Cardiac muscle cell (in vitro differentiated cells and primary cell): ENCODE measurements at regions not wholly inside any gene's neighbourhood (a gene's known extent, or its start where the extent isn't known, plus 50 kb on each side); places are given as distances from the start of the nearest gene placed in this dataset.

Experiments
- DNase-seq, 2 donors: peaks; one replicate each; pipeline versions ENCODE4 v3.0.0 to v3.0.0-alpha.2; 2010 to 2017; ENCODE audit warnings: low read depth in 1 of 2, low spot score in 1 of 2
- H3K27ac ChIP-seq: fragments of 200-600 bp; sonication (generic); 2 replicates; pipeline ENCODE4 v1.5.1; 2016
- H3K27me3 ChIP-seq: fragments of 200-600 bp; sonication (generic); 2 replicates; pipeline ENCODE4 v1.6.0; 2016; ENCODE audit warnings: control low read depth
- H3K36me3 ChIP-seq: fragments of 200-600 bp; sonication (generic); 2 replicates; pipeline ENCODE4 v1.5.1; 2016; ENCODE audit warnings: control low read depth
- H3K4me1 ChIP-seq: fragments of 200-600 bp; sonication (generic); 2 replicates; pipeline ENCODE4 v1.8.1; 2017; ENCODE audit warnings: low read depth, mild to moderate bottlenecking, mixed run types
- H3K4me3 ChIP-seq: fragments of 200-600 bp; sonication (generic); 2 replicates; pipeline ENCODE4 v1.5.1; 2016; ENCODE audit warnings: mild to moderate bottlenecking
- H3K9me3 ChIP-seq: fragments of 200-600 bp; sonication (generic); 2 replicates; pipeline ENCODE4 v1.5.1; 2017; ENCODE audit warnings: low read depth, mild to moderate bottlenecking, control low read depth
- CTCF ChIP-seq: IDR thresholded peaks from 2 replicates; pipeline ENCODE4 v1.5.1; 2012; ENCODE audit warnings: low read depth, mild to moderate bottlenecking, low read length

GRCh38 chr11:96658436-96658835 lies 268.6 kb downstream of the JRKL start:
- DNase-seq: no peak
- no peaks in the 10 kb centered on the region for H3K27me3 ChIP-seq
- H3K4me1 ChIP-seq: no peaks in the 10 kb centered on the region
- H3K27ac ChIP-seq: no peak overlapping the region
- no peak for TF ChIP-seq CTCF
- H3K36me3 ChIP-seq: no peaks in the 10 kb centered on the region
- H3K4me3 ChIP-seq: no peak overlapping the region
- H3K9me3 ChIP-seq: no peaks in the 10 kb centered on the region

GRCh38 chr11:96664110-96664509 lies 274.3 kb downstream of the JRKL start:
- Histone ChIP-seq H3K4me1 (no peaks in the 10 kb centered on the region), H3K27me3 (no peaks in the 10 kb centered on the region), H3K36me3 (no peaks in the 10 kb centered on the region), H3K27ac (no peak overlapping the region), H3K9me3 (no peaks in the 10 kb centered on the region), H3K4me3 (no peak overlapping the region)
- TF ChIP-seq CTCF: no peak
- peak in 1 of 2 donors; percentile 2 for DNase-seq

GRCh38 chr11:96680211-96681018 lies 290.6 kb downstream of the JRKL start:
- H3K4me3 ChIP-seq: no peak overlapping the region
- H3K27me3 ChIP-seq: no peaks in the 10 kb centered on the region
- no peaks in the 10 kb centered on the region for H3K36me3 ChIP-seq
- no peak for TF ChIP-seq CTCF
- no peak overlapping the region for H3K27ac ChIP-seq
- H3K4me1 ChIP-seq: peaks cover 4% of the 10 kb centered on the region
- no peak for DNase-seq
- H3K9me3 ChIP-seq: no peaks in the 10 kb centered on the region

- H3K4me3 ChIP-seq: no peak overlapping the region
- peaks cover 3% of the 10 kb centered on the region for H3K4me1 ChIP-seq
- no peak overlapping the region for H3K27ac ChIP-seq
- no peak for DNase-seq
- no peaks in the 10 kb centered on the region for H3K9me3 ChIP-seq
- no peak for TF ChIP-seq CTCF
- H3K27me3 ChIP-seq: no peaks in the 10 kb centered on the region
- H3K36me3 ChIP-seq: no peaks in the 10 kb centered on the region
These were observed 291.4 kb downstream of the JRKL start for GRCh38 chr11:96681019-96681716.

- no peaks in the 10 kb centered on the region for H3K36me3 ChIP-seq
- no peak for DNase-seq
- no peaks in the 10 kb centered on the region for H3K4me1 ChIP-seq
- no peaks in the 10 kb centered on the region for H3K9me3 ChIP-seq
- no peaks in the 10 kb centered on the region for H3K27me3 ChIP-seq
- no peak overlapping the region for H3K4me3 ChIP-seq
- TF ChIP-seq CTCF: no peak
- H3K27ac ChIP-seq: no peak overlapping the region
These were observed 304.5 kb downstream of the JRKL start for GRCh38 chr11:96694338-96694737.
